Fibroblast of gingiva (primary cell): ENCODE measurements at regions not wholly inside any gene's neighbourhood (a gene's known extent, or its start where the extent isn't known, plus 50 kb on each side); places are given as distances from the start of the nearest gene placed in this dataset.

Source experiments
- DNase-seq: peaks from one replicate; pipeline ENCODE4 v3.0.0-alpha.2; 2011; ENCODE audit warnings: low read depth

DNA sequence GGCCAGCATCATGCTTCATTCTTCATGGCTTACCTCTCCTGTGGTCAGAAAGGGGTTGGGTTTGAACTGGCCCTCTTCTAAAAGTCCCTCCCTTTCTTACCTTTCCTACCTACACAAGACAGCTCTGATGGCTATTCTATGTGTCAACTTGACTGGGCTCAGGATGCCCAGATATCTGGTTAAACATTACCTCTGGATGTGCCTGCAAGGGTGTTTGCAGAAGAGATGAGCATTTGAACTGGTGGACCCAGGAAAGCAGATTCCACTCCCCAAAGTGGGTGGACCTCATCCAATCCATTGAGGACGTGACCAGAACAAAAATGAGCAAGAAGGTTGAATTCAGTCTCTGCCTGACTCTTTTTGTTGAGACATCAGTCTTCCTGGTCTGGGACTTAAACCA is 79.0 kb upstream of the TCF7L2 start:
- DNase-seq: no peak

- DNase-seq: no peak
Observed at GRCh38 chr10:112872728-112873127, 77.3 kb upstream of the TCF7L2 start.

DNA sequence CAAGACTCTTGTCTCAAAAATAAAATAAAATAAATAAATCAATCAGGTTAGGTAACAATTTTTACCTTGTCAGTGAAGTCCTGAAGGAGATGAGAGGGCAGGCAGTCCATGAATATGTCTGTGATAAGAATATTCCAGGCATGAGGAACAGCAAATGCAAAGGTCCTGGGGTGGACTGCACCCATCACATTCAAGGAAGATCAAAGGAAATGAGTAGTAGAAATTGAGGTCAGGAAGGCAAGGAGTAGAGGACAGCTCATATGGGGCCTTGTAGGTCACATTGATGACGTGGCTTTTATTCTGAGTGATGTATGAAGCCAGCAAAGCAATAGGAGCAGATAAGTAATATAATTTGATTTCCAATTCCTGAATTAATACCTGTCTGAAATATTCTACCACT is 76.5 kb upstream of the TCF7L2 start:
- no peak for DNase-seq

DNA sequence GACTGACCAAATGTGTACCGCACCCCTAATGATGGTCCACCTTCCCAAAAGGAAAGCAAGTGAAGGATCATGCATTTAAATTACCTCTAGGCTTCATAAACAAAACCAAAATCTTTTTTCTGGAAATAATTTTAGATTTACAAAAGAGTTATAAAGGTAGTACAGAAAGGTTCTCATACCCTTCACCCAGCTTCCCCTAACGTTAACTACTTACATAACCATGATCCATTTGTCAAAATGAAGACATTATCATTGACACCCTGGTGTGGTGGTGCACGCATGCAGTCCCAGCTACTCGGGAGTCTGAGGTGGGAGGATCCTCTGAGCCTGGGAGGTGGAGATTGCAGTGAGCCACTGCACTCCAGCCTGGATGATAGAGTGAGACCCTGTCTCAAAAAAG is 75.1 kb upstream of the TCF7L2 start:
- no peak for DNase-seq

DNA sequence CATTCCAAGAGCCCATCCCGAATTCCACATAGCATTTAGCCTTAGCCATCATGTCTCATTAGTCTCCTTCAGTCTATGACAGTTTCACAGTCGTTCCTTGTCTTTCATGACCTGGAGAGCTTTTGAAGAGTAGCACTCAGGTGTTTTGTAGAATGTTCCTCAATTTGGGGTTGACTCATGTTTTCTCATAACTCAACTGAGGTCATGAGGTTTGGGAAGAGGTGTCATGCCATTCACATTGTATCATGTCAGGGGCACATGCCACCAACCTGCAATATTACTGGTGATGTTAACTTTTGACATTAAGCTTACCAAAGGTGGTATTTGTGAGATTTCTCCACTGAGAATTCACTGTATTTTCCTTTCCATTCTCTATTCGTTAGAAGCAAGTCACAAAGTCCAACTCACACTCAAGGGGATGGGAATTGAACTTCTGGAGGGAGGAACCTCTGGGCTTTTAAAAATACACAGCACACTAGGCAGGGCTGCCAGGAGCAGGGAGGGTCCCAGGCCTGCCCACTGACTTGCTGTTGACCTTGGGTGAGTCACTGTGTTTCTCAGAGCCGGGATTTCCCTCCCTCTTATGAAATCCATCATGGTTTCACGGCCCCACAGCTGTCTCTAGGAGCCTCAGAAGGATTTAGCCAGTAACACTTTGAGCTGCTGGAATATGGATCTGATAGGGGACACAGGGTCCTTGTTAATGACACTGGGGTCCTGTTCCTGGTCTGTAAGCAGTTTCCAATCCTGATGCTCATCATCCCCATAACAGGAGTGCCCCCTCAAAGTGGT is 74.4 kb upstream of the TCF7L2 start:
- peak; percentile 26 for DNase-seq

DNA sequence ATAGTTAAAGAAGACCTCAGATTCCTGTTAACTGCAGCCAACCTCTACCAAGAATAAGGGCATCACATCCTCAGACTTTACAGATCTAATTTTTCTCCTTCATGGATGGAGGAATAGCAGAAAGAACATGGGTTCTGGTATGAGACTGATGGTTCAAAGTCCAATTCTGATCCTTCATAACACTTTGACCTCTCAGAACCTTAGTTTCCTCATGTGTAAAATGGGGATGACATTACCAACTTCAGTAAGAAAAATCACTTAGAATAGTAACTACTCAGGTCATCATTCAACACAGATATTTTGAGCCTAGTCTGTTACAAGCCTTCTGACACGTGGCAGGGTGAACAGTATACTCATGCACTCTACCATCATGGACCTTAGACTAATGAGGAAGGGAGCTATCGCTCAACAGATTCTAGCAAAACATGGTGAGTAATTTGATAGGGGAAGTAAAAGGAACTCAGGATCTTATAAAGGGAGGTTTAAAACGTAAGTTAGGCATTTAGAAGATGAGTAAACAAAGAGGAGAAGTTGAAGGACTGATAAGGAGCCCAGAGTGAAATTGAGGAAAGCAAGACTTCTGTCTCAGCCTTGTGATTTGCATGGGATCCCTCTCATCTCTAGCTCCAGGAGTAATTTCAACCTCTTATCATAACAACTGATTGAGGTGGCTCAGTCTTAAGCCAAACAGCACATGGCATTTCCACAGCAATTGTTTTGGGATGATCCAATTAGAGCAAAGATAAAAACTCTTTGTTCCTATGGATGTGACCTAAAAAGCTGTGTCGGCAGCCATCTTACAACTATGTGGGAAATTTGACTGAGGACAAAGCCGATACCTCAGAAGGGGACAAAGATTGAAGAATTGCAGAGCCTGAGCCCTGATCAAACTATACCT is 69.2 kb upstream of the TCF7L2 start:
- no peak for DNase-seq

- no peak for DNase-seq
Observed at GRCh38 chr10:112883360-112884178, 66.5 kb upstream of the TCF7L2 start.

- DNase-seq: no peak
Observed at GRCh38 chr10:112884179-112884504, 65.9 kb upstream of the TCF7L2 start.

DNA sequence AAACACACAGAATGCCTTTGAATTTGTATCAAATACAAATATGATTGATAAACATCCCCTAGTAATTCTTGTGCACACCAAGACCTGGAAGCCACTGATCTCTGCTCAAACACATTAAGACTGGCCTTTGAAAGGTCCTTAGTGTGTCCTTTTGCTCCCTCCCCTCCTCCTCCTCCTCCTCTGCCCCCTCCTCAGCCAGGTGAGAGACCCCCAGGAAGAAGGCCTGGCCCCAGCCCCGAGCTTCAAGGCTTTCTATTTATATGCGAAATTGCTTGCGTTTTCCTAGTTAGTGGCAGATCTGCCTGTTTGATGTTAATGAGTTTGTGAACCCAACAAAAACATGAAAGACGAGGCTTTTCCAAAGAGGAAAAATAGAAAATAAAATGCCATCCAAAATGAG is 63.6 kb upstream of the TCF7L2 start:
- DNase-seq: no peak

DNA sequence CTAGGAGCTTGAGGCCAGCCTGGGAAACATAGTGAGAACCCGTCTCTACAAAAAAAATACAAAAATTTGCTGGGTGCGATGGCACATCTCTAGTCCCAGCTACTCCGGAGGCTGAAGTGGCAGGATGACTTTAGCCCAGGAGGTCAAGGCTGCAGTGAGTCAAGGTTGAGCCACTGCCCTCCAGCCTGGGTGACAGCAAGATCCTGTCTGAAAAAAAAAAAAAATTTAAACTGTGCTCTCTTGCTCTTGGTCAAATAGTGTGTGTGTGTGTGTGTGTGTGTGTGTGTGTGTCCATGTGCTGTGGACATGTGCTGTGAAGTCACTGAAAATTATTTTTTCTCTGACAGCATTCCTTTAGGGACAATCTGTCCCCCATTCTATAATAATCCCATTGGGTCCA is 62.1 kb upstream of the TCF7L2 start:
- DNase-seq: no peak

- no peak for DNase-seq
Observed at GRCh38 chr10:112895292-112895691, 54.8 kb upstream of the TCF7L2 start.

- no peak for DNase-seq
Observed at GRCh38 chr10:112896273-112896672, 53.8 kb upstream of the TCF7L2 start.

GRCh38 chr10:112896722-112897121 is 53.3 kb upstream of the TCF7L2 start:
- DNase-seq: peak; percentile 44

DNA sequence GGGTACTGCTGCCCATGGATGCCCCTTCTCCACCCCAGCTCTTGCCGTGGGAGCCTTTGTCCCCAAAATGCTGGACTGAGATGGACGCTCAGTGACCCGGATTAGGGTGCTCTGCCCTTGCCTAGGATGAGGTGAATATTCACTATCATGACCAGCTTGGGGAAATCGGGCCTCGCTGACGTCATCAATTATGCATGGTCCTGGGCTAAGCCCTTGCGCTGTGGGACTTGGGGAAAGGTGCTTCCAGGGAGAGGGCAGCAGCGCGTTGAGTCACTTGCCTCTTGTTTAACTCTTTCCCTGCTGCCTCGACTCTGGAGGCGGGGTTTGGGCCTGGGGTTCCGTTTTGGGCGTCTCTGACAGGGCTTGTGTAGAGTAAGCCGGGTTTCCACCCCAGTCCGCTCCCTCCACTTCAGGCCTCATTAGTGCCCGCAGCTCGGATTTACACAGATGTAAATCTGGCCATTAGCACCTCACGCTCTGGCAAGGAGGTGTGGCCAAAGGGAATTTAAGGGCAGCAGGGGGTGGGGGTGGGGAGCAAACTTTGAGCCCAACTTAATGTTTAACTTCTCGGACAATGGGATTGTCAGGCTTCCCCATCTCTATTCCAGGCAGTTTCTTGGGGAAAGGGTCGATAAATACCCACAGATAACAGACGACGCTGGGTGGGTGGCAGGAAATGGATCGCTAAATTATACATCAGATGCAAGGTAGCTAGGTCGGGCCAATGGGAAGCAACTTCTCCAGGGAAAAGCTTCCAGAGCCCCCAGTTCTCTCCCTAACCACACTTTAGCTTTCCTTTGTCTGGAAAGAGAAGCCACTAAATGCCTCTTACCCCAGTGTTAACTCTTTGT is 51.3 kb upstream of the TCF7L2 start:
- peak; percentile 16 for DNase-seq

- no peak for DNase-seq
Observed at GRCh38 chr10:112899391-112900065, 50.5 kb upstream of the TCF7L2 start.
